ENCODE measurements at regions not wholly inside any gene's neighbourhood (a gene's known extent, or its start where the extent isn't known, plus 50 kb on each side); places are given as distances from the start of the nearest gene placed in this dataset.

GRCh38 chr11:45724153-45724552 lies 58.7 kb upstream of the CHST1 start:
- DNase-seq (ENCODE audit: low spot score): peak; percentile 58

DNA sequence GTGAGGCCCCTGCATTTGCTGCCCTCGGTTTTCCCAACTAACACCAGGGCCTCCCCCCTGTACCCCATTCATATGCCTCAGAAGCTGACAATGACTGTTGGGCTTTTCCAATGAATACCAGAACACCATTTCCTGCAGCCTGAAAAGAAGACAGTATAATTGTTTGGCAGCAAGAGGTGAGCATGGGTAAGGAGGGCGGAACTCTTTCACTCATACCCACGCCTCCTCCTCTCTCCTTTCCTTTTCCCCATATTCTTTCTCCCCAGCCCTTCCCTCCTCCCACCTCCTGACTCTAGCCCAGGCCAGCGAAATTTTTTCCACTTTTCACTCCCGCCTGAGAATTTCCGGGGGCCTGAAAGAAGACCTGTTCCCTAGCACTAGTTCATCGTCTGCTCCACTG lies 58.0 kb upstream of the CHST1 start:
- peak; percentile 17 for DNase-seq (ENCODE audit: low spot score)

GRCh38 chr11:45722144-45722543 lies 56.7 kb upstream of the CHST1 start:
- peak; percentile 70 for DNase-seq (ENCODE audit: low spot score)

DNA sequence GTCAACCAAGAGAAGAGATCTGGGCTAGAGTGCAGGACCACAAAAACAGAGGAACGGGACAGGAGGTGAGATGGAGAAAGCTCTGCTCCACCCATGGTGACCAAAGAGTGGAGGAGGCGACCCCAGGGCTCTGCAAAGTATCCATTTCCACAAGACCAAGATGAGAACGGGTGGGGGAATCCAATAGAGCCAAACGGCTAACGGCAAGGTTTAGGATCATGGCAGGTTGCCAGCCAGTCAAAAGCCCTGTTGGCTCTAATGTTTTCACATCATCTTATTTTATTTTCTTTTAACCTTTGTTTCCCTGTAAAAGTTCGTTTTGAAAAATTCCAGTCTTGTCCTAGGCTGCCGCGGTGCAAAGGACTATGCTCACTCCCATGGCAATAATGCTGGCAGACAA lies 52.1 kb upstream of the CHST1 start:
- DNase-seq (ENCODE audit: low spot score): no peak

- no peak for DNase-seq (ENCODE audit: low spot score)
These were observed 50.0 kb upstream of the CHST1 start for GRCh38 chr11:45715418-45715817.

Measured in iPS-NIHi11 (cell line).